HEK293T (cell line): ENCODE measurements at regions not wholly inside any gene's neighbourhood (a gene's known extent, or its start where the extent isn't known, plus 50 kb on each side); places are given as distances from the start of the nearest gene placed in this dataset.

ENCODE experiments used
- BHLHE40 ChIP-seq: fragments of 450-650 bp; IDR thresholded peaks from 2 replicates; pipeline ENCODE4 v1.6.1; 2016; ENCODE audit warnings: mild to moderate bottlenecking, moderate library complexity, borderline replicate concordance
- ELF4 ChIP-seq: fragments of 450-650 bp; IDR thresholded peaks from 2 replicates; pipeline ENCODE4 v1.6.1; 2017; ENCODE audit warnings: antibody characterized with exemption
- FOXA1 ChIP-seq: fragments of 450-650 bp; IDR thresholded peaks from 2 replicates; pipeline ENCODE4 v1.6.1; 2016; ENCODE audit warnings: mild to moderate bottlenecking
- FOXM1 ChIP-seq: fragments of 450-650 bp; IDR thresholded peaks from 2 replicates; pipeline ENCODE4 v1.6.1; 2017; ENCODE audit warnings: mild to moderate bottlenecking, borderline replicate concordance
- HDGF ChIP-seq: fragments of 450-650 bp; IDR thresholded peaks from 2 replicates; pipeline ENCODE4 v1.6.1; 2017; ENCODE audit warnings: antibody characterized with exemption, borderline replicate concordance
- L3MBTL2 ChIP-seq: fragments of 450-650 bp; conservative IDR thresholded peaks from 2 replicates; pipeline ENCODE4 v1.6.1; 2016; ENCODE audit warnings: mild to moderate bottlenecking
- NFRKB ChIP-seq: fragments of 450-650 bp; IDR thresholded peaks from 2 replicates; pipeline ENCODE4 v1.6.1; 2016; ENCODE audit warnings: mild to moderate bottlenecking, moderate library complexity
- SP1 ChIP-seq: fragments of 450-650 bp; IDR thresholded peaks from 2 replicates; pipeline ENCODE4 v1.6.1; 2017
- SUZ12 ChIP-seq: fragments of 450-650 bp; IDR thresholded peaks from 2 replicates; pipeline ENCODE4 v1.6.1; 2016; ENCODE audit warnings: mild to moderate bottlenecking

DNA sequence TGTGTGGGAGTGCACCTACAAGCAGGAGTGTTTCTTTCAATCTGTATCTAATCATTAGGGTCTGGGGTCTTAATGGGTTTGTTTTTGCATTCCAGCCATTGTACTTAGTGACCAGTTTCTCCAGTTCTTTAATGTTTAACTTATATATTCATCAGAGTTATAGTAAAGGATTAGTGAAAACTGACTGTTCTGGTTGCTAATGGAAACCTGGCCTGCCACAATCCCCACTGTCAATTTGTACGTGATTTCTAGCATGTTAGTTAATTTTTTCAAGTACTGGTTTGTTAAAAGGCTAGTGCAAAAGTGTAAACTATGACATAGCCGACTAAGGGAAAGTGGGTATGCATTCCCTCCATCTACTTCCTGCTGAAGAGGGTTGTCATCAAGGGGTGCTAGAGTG, 276.1 kb downstream of the HTR1A start:
- no peak for TF ChIP-seq HDGF
- TF ChIP-seq SP1, result no peak
- no peak for TF ChIP-seq ELF4
- no peak for TF ChIP-seq SUZ12
- TF ChIP-seq FOXM1, result no peak
- TF ChIP-seq L3MBTL2, result no peak
- no peak for TF ChIP-seq BHLHE40
- no peak for TF ChIP-seq NFRKB
- no peak for TF ChIP-seq FOXA1
